Tibial nerve (tissue), 4 donors: ENCODE measurements at regions not wholly inside any gene's neighbourhood (a gene's known extent, or its start where the extent isn't known, plus 50 kb on each side); places are given as distances from the start of the nearest gene placed in this dataset.
"Not testable (repeated sequence)": the region's sequence is repeated elsewhere in the genome, so short reads cannot be mapped to it uniquely, and the experiment has no call there.

Experiments
- DNase-seq, 2 donors: peaks; one replicate each; pipeline ENCODE4 v3.0.0-alpha.2; 2019; ENCODE audit warnings: low spot score in 2 of 2
- H3K27ac ChIP-seq, 4 donors: fragments of 200-600 bp; sonication (generic) in 3 of 4; one replicate each; pipeline ENCODE4 v1.5.1; 2017 to 2019; ENCODE audit warnings: mild to moderate bottlenecking in 1 of 4
- H3K27me3 ChIP-seq, 2 donors: fragments of 200-600 bp; sonication (generic) in 1 of 2; one replicate each; pipeline versions ENCODE4 v1.5.1 to v1.6.0; 2017 to 2019
- H3K36me3 ChIP-seq, 3 donors: fragments of 200-600 bp; sonication (generic); one replicate each; pipeline ENCODE4 v1.5.1; 2018 to 2019
- H3K4me1 ChIP-seq, 4 donors: fragments of 200-600 bp; sonication (generic) in 3 of 4; one replicate each; pipeline ENCODE4 v1.5.1; 2017 to 2019
- H3K4me3 ChIP-seq, 4 donors: fragments of 200-600 bp; sonication (generic) in 3 of 4; one replicate each; pipeline ENCODE4 v1.5.1; 2017 to 2019; ENCODE audit warnings: mild to moderate bottlenecking in 1 of 4, moderate library complexity in 1 of 4
- H3K9me3 ChIP-seq, 4 donors: fragments of 200-600 bp; sonication (generic) in 3 of 4; one replicate each; pipeline ENCODE4 v1.5.1; 2017 to 2019
- EP300 ChIP-seq, 2 donors: sonication (generic); formaldehyde crosslinking; IDR thresholded peaks; one replicate each; pipeline ENCODE4 v1.6.1; 2017; ENCODE audit warnings: antibody characterized with exemption in 2 of 2, mild to moderate bottlenecking in 1 of 2
- POLR2A ChIP-seq, 2 donors: fragments of 450-650 bp; IDR thresholded peaks; one replicate each; pipeline ENCODE4 v1.6.1; 2017; ENCODE audit warnings: antibody characterized with exemption in 2 of 2, mild to moderate bottlenecking in 2 of 2, moderate library complexity in 2 of 2
- WGBS, 2 donors: methylation state at CpG; one replicate each; pipeline ENCODE4 v1.1.5; 2018; 5-methylcytosine and 5-hydroxymethylcytosine counted together
- TF ChIP-seq, protein P1 (sequence below), 5 experiments: fragments of 200-600 bp in 3 of 5; fragments of 450-650 bp in 2 of 5; sonication (generic) in 3 of 5; IDR thresholded peaks; one replicate each; pipeline ENCODE4 v1.5.1; 2016 to 2019; ENCODE audit warnings: antibody characterized with exemption in 5 of 5, mild to moderate bottlenecking in 3 of 5, moderate library complexity in 2 of 5

GRCh38 chr3:193055352-193055751, 137.7 kb upstream of the MB21D2 start:
- 70% methylated on average over 10 of the region's 10 CpGs for WGBS, 2 donors
- no peaks in the 10 kb centered on the region for H3K4me1 ChIP-seq
- TF ChIP-seq, protein P1, sequence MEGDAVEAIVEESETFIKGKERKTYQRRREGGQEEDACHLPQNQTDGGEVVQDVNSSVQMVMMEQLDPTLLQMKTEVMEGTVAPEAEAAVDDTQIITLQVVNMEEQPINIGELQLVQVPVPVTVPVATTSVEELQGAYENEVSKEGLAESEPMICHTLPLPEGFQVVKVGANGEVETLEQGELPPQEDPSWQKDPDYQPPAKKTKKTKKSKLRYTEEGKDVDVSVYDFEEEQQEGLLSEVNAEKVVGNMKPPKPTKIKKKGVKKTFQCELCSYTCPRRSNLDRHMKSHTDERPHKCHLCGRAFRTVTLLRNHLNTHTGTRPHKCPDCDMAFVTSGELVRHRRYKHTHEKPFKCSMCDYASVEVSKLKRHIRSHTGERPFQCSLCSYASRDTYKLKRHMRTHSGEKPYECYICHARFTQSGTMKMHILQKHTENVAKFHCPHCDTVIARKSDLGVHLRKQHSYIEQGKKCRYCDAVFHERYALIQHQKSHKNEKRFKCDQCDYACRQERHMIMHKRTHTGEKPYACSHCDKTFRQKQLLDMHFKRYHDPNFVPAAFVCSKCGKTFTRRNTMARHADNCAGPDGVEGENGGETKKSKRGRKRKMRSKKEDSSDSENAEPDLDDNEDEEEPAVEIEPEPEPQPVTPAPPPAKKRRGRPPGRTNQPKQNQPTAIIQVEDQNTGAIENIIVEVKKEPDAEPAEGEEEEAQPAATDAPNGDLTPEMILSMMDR (IDR thresholded peaks at IDR 0.05): no peak
- TF ChIP-seq EP300 (IDR thresholded peaks at IDR 0.05): no peak
- no peak for TF ChIP-seq POLR2A (IDR thresholded peaks at IDR 0.05)

DNA sequence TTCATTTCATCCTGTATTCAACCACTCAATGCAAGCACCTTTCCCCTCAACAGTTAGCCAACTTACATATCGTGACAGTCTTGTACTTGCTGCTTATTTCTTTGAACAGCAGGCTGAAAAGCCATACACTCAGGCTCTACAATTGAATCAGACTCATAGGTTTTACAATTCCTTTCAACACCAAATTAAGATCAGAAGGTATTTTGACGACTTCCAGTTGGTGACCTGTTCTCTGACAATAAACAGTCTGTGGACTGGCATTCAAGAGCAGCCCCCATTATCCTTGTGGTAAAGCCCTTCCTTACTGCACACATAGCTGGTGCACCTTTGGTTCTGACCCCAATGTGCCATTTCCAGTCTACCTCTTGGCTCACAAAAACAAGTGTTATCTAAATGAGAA, 140.0 kb upstream of the MB21D2 start:
- DNase-seq: no peak

More at GRCh38 chr3:193055352-193055751, 137.7 kb upstream of the MB21D2 start:
- no peaks in the 10 kb centered on the region for H3K27me3 ChIP-seq
- H3K9me3 ChIP-seq: no peaks in the 10 kb centered on the region
- DNase-seq: no peak
- H3K36me3 ChIP-seq: no peaks in the 10 kb centered on the region
- no peak overlapping the region for H3K4me3 ChIP-seq
- no peak overlapping the region for H3K27ac ChIP-seq

DNA sequence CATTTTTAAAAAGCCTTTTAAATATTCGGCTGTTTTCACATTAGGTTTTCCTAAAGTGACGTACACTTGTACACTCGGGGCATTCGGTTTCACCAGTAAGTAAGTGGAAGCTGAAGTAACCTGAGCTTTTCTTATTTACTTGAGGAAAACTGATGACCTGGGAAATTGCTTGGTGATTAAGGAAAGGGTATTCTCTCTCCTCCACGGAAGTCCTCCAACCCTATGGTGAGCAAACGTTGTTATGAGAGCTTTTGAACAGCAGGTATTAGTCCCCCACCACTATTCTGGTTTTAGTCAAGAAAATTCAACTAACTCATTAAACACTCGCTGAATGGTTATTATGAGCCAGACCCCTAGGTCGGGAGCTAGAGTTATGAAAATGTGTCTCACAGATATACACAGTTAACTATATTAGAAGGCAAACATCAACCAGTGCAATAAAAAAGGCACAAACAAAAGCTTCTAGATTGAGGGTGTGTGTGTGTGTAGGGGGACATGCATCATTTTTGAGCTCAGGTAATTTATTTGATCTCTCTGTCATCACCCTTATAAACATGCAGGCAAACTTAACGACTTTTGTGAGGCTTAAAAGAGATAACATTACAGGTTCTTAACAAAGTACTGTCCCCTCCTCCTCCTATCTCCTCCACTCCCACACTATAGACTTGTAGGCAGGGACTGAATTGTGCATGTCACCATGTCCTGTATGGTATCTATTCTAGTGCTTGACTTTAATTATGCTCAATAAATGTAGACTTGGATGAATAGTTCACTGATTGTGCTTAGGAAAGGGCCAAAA, 143.3 kb upstream of the MB21D2 start:
- Histone ChIP-seq H3K4me1 (no peaks in the 10 kb centered on the region), H3K4me3 (no peak overlapping the region), H3K27ac (no peak overlapping the region), H3K36me3 (no peaks in the 10 kb centered on the region), H3K9me3 (no peaks in the 10 kb centered on the region), H3K27me3 (no peaks in the 10 kb centered on the region)
- TF ChIP-seq, protein P1 (IDR thresholded peaks at IDR 0.05): no peak
- TF ChIP-seq POLR2A (IDR thresholded peaks at IDR 0.05): no peak
- DNase-seq: no peak
- 78 to 84% methylated on average over 7 to 9 of the region's 9 CpGs for WGBS, 2 donors

More for the DNA sequence above, 140.0 kb upstream of the MB21D2 start:
- H3K4me1 ChIP-seq: no peaks in the 10 kb centered on the region
- no peaks in the 10 kb centered on the region for H3K27me3 ChIP-seq
- 56 to 62% methylated on average over 2 of the region's 2 CpGs for WGBS, 2 donors
- TF ChIP-seq EP300 (IDR thresholded peaks at IDR 0.05) (no peak), POLR2A (IDR thresholded peaks at IDR 0.05) (no peak)
- TF ChIP-seq, protein P1 (IDR thresholded peaks at IDR 0.05): no peak
- H3K27ac ChIP-seq: no peak overlapping the region
- H3K9me3 ChIP-seq: no peaks in the 10 kb centered on the region
- H3K36me3 ChIP-seq: no peaks in the 10 kb centered on the region
- H3K4me3 ChIP-seq: no peak overlapping the region

- no peak for DNase-seq
- Histone ChIP-seq H3K4me3 (no peak overlapping the region), H3K27ac (no peak overlapping the region), H3K36me3 (no peaks in the 10 kb centered on the region), H3K9me3 (peaks cover 0 to 5% (median 0%) of the 10 kb centered on the region in 4 donors), H3K27me3 (no peaks in the 10 kb centered on the region), H3K4me1 (no peaks in the 10 kb centered on the region)
- no peak for TF ChIP-seq POLR2A (IDR thresholded peaks at IDR 0.05)
- TF ChIP-seq, protein P1 (IDR thresholded peaks at IDR 0.05): no peak
- TF ChIP-seq EP300 (IDR thresholded peaks at IDR 0.05): no peak
- WGBS, 2 donors: 55 to 58% methylated on average over 2 of the region's 2 CpGs
These were observed 150.7 kb upstream of the MB21D2 start for GRCh38 chr3:193068365-193068764.

GRCh38 chr3:193069732-193070131, 152.1 kb upstream of the MB21D2 start:
- H3K27ac ChIP-seq, H3K27me3 ChIP-seq, H3K9me3 ChIP-seq, H3K4me1 ChIP-seq, DNase-seq, H3K4me3 ChIP-seq, H3K36me3 ChIP-seq: not testable (repeated sequence)
- 76 to 78% methylated on average over 3 of the region's 3 CpGs for WGBS, 2 donors
